KG1 (cell line): ENCODE measurements at regions not wholly inside any gene's neighbourhood (a gene's known extent, or its start where the extent isn't known, plus 50 kb on each side); places are given as distances from the start of the nearest gene placed in this dataset.

Source experiments
- DNase-seq: peaks from one replicate; lab custom pipeline; 2025; lab: John Stamatoyannopoulos, UW

- no peak for DNase-seq
These were observed 402.4 kb upstream of the ID2 start for GRCh38 chr2:8279506-8279905.

DNA sequence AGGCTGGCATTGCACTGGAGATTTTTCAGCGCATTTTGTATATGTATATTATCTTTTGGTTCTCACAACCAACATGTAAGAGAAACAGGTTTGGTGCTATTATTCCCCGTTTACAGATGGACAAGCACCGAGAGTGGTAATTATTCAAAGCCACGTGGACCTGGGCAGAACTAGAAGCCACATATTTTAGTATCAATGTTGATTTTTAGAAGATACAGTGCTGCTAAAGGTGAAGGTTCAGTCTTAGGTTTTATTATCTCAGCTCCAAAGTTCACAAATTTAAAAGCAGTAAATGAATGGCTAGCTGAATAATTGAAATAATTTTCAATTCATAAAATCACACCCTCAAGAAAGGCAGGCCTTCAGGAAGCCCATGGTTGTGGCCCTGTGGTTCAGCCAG, 400.6 kb upstream of the ID2 start:
- DNase-seq: no peak

GRCh38 chr2:8281950-8282857, 399.7 kb upstream of the ID2 start:
- no peak for DNase-seq

GRCh38 chr2:8282858-8283252, 399.0 kb upstream of the ID2 start:
- no peak for DNase-seq

- DNase-seq: no peak
These were observed 396.8 kb upstream of the ID2 start for GRCh38 chr2:8285081-8285480.

DNA sequence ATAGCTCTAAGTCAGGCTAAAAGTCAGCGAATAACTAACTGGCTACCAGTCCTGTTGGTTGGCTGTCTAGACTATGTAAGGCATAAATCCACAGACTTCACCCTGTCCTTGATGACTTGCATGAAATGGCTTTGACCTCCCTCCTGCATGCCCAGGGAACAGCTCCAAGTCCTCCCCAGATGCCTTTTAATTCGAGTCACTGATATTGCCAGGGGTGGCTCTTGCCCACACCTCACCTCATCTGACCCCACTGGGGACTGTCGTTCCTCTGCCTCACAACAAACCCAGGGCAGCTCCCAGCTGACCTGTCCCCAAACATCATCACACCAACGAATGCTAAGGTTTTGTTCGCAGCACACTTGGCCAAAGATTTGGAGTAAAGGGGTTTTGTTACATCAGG, 396.0 kb upstream of the ID2 start:
- no peak for DNase-seq

- DNase-seq: no peak
These were observed 393.6 kb upstream of the ID2 start for GRCh38 chr2:8288206-8288605.

DNA sequence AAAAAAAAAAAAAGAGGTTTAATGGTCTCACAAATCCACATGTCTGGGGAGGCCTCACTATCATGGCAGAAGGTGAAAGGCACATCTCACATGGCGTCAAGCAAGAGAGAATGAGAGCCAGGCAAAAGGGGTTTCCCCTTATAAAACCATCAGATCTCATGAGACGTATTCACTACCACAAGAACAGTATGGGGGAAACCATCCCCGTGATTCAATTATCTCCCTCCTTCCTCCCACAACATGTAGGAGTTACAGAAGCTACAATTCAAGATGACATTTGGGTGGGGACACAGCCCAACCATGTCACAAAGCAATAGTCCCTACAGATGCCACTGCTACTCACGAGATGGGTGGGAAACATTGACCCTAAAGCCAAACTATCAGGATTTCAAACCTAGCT, 392.7 kb upstream of the ID2 start:
- no peak for DNase-seq

GRCh38 chr2:8290771-8291352, 391.0 kb upstream of the ID2 start:
- DNase-seq: no peak

DNA sequence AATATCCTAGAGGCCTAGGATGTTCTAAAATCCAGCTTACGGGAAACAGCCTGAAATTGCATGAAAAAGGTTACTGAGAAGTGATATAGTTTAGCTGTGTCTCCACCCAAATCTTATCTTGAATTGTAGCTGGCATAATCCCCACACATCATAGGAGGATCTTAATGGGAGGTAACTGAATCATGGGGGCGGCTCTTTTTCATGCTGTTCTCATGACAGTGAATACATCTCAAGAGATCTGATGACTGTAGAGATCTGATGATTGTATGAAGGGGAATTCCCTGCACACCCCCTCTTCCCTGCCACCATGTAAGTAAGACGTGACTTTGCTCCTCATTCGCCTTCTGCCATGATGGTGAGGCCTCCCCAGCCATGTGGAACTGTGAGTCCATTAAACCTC, 385.6 kb upstream of the ID2 start:
- no peak for DNase-seq

- no peak for DNase-seq
These were observed 384.3 kb upstream of the ID2 start for GRCh38 chr2:8297376-8298231.

DNA sequence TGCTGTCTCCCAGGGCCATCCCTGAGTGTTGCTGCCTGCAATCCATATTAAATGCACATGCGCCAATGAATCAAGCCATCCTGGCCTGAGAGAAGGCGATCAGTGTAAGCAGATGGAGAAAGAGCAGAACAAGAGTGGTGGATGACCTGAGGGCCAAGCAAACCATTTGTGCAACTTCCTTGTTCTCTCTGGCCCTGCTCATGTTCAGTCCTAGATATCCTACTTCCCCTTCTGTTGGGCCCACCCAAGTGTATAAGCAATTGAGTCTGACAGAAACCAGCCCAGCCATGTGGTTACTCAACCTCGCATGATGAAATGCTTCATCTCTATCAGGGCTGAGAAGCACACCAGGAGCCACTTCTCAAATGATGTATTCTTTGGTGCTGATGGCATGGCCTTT, 383.1 kb upstream of the ID2 start:
- DNase-seq: peak; percentile 30

DNA sequence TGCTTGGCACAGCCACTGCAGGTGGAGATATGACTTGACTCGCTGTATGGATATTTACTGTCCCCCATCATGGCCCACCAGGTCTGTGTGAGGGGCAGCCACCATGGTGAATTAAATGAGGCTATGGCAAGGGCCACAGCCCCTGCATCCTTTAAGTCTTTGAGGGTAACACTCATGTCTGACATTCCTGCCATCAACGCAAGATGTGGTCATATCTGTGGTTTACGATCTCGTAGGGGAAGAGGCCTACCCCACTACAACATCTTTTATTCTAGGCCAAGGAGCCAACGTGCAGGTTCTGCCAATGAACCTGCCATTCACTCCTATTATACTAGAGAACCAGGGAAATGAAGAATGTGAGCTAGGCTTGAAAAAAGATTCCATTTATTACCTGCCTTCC, 381.6 kb upstream of the ID2 start:
- DNase-seq: no peak

DNA sequence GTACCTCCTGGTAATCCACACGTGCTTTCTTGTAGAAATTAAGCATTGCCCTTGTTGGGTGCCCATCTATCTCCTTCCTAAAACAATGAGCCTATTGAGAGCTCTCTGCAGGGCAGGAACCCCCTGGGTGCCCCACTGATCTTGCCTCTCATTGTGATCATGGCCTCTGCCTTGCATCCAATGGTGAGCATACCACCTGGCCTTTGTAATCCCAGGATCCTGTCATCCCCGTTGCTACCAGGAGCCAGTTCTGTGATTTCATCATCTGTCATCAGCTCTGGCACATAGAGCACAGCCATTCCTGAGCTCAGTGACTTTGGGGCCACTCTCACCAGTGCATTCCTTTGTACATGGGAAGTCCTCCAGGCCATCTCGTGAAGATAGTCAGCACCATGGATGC, 381.0 kb upstream of the ID2 start:
- DNase-seq: no peak

DNA sequence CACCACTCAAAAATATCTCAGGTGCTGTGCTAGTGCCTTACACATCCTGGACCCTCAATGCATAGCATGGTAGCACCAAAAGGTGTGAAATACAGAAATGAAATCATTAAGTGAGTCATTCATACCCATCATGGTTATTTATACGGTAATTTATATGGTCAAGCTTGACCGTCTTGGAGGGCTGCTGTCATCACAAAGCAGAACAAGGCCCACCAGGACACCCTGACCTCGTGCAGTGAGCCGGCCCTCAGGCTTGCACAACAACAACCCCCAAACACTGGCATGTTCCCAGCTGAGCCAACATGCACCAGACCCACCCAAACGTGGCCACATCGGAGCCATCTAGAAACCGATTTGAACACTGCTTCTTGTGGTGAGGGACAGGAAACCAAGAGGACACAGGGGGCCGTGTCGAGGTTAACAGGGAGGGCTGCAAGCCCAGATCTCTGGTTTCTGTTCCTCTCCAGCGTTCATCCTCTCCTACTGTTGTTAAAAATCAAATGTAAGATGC, 378.5 kb upstream of the ID2 start:
- peak; percentile 85 for DNase-seq

DNA sequence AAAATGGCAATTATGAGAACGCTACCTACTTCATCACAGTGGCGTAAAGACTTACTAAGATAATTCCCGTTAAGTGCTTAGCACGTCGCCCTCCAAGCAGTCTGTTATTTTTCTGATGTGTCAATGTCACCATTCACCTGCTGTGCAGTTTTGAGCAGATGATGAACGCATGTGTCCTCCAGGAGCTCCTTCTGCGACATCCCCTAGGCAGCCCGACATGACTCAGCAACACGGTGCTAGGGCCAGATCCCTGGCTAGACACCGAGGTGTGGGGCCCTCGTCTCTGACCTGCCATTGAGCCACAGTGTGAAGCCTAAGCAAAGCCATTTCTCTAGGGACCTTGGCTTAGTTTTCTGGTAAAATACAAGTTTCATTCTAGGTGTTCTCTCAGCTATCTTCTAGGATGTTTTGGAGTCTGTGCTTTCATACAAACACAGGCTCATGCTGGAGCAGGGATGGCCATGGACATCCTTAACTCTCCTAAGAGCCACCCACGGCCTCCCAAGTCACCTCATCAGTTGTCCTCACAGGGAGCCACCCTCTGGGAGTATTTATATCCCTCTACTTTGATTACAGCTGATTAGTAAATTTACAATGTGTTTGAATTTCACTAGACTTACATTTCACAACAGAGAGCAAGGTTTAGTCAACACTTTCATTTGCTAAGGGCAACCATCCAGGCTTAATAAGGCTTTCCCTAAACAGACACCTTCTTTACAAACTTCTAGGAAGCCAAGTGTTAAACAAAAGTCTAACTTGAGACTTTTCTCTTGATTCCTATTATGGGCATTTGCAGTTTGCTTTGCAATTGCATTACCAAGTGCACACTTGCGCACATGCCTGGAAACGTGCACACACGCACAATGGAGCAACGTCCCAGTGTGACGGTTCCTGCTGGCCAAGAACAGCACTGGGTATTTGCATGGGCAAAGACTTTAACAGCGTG, 376.8 kb upstream of the ID2 start:
- DNase-seq: no peak

GRCh38 chr2:8306530-8307351, 375.1 kb upstream of the ID2 start:
- DNase-seq: no peak

DNA sequence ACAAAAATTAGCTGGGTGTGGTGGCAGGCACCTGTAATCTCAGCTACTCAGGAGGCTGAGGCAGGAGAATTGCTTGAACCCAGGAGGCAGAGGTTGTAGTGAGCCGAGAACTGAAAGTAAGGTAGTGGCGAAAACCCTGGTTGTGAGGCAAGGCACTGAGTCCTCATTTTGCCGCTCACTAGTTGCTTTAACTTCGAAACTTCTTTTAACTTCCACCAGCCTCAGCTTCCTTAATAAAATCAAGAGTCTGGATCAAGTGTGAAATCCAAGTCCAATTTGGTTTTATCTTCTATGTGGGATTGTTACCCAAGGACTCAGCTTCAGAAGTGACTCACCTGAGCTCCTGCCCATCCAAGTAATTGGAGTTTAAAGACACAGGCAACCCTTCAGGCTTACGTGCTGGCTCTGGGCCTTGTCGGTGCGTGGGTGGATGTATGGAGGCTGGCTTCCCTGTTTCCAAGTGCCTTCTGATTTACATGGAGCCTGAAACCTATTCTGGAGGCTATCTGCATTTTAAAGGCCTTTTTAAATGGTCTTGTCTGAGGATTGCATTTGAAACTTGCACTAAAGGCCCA, 374.2 kb upstream of the ID2 start:
- no peak for DNase-seq

GRCh38 chr2:8309131-8309530, 372.7 kb upstream of the ID2 start:
- no peak for DNase-seq
